Panc1 (cell line): ENCODE measurements at regions not wholly inside any gene's neighbourhood (a gene's known extent, or its start where the extent isn't known, plus 50 kb on each side); places are given as distances from the start of the nearest gene placed in this dataset.

Experiments used
- ATAC-seq: fragments of 200-7000 bp; cut with Tn5 transposase; 2 replicates; pipeline ENCODE4 v1.9.1; 2020; ENCODE audit warnings: mild to moderate bottlenecking, moderate library complexity
- BruUV-seq: library from RNA; stranded (reverse); fragments of 400-500 nt; replicated peaks from 2 replicates; lab custom pipeline; 2021; lab: Mats Ljungman, UMichigan
- CTCF ChIA-PET: fragments of 300-600 bp; sonication (Branson Sonifier 250); formaldehyde crosslinking; loops from one replicate; lab custom pipeline; 2022; ENCODE audit warnings: antibody characterized with exemption; lab: Charles Lee
- POLR2A ChIA-PET: fragments of 300-600 bp; sonication (Branson Sonifier 250); formaldehyde crosslinking; loops from one replicate; lab custom pipeline; 2022; ENCODE audit warnings: antibody characterized with exemption; lab: Charles Lee
- DNase-seq: peaks from one replicate; pipeline ENCODE4 v3.0.0-alpha.2; 2010; ENCODE audit warnings: low read depth, low spot score
- H3K27ac ChIP-seq: 2 replicates; pipeline ENCODE4 v1.5.1; 2011; ENCODE audit warnings: mild to moderate bottlenecking, low read length, inconsistent platforms
- H3K27me3 ChIP-seq: fragments of 200-500 bp; sonication (Bioruptor generic); 2 replicates; pipeline ENCODE4 v1.6.0; 2014; ENCODE audit warnings: low read length, inconsistent platforms; ENCODE audit not compliant: control insufficient read depth, insufficient read depth
- H3K36me3 ChIP-seq: fragments of 200-500 bp; sonication (Bioruptor generic); 2 replicates; pipeline ENCODE4 v1.5.1; 2014; ENCODE audit warnings: inconsistent platforms, mild to moderate bottlenecking, low read length, moderate library complexity; ENCODE audit not compliant: control insufficient read depth, insufficient read depth
- H3K4me1 ChIP-seq: 2 replicates; pipeline ENCODE4 v1.5.1; 2011; ENCODE audit warnings: inconsistent platforms, mild to moderate bottlenecking, low read length, moderate library complexity; ENCODE audit not compliant: control insufficient read depth, insufficient read depth
- H3K4me3 ChIP-seq, 2 experiments: 2 replicates each; pipeline ENCODE4 v1.5.1; 2011 to 2012; ENCODE audit warnings: low read depth in 2 of 2, low read length in 2 of 2, mild to moderate bottlenecking in 2 of 2, inconsistent platforms in 1 of 2, moderate library complexity in 1 of 2
- H3K9me3 ChIP-seq: fragments of 200-500 bp; sonication (Bioruptor generic); 2 replicates; pipeline ENCODE4 v1.5.1; 2014; ENCODE audit warnings: low read depth, mild to moderate bottlenecking, inconsistent platforms, low read length, moderate library complexity; ENCODE audit not compliant: control insufficient read depth, insufficient read depth
- CTCF ChIP-seq: fragments of 450-650 bp; IDR thresholded peaks from 2 replicates; pipeline ENCODE4 v1.5.1; 2017; ENCODE audit warnings: mild to moderate bottlenecking
- POLR2AphosphoS5 ChIP-seq: IDR thresholded peaks from 2 replicates; pipeline ENCODE4 v1.6.1; 2012; ENCODE audit warnings: mild to moderate bottlenecking, low read depth, low read length, moderate library complexity
- REST ChIP-seq, 2 experiments: IDR thresholded peaks; 2 replicates each; pipeline ENCODE4 v1.6.1; 2011 to 2012; ENCODE audit warnings: low read depth in 2 of 2, control low read depth in 1 of 2, low read length in 1 of 2, mild to moderate bottlenecking in 1 of 2, moderate library complexity in 1 of 2; ENCODE audit not compliant: insufficient read depth in 1 of 2
- SIN3A ChIP-seq: IDR thresholded peaks from 2 replicates; pipeline ENCODE4 v1.6.1; 2012; ENCODE audit warnings: low read depth, mild to moderate bottlenecking, low read length, moderate library complexity, borderline replicate concordance; ENCODE audit not compliant: insufficient read depth
- TCF7L2 ChIP-seq: IDR thresholded peaks from 2 replicates; pipeline ENCODE4 v1.6.1; 2011; ENCODE audit warnings: mild to moderate bottlenecking, low read depth, low read length, inconsistent platforms
- in situ Hi-C: cut with HindIII; loops from 2 replicates; pipeline ENCODE4 v1.10.0; 2016; ENCODE audit warnings: low sequenced_read_pairs, low pct_unique_long_range_greater_than_20kb
- intact Hi-C: fragments of 100-400 bp; cut with micrococcal nuclease; formaldehyde crosslinking; loops from one replicate; pipeline ENCODE4 v1.10.0; 2022; ENCODE audit not compliant: unreplicated experiment

GRCh38 chr1:221175249-221175648 is 296.0 kb downstream of the HLX start:
- H3K36me3 ChIP-seq, result no peaks in the 10 kb centered on the region
- TF ChIP-seq TCF7L2, result no peak
- DNase-seq (no peak), ATAC-seq (no peak)
- intact Hi-C loops (no loop called here), in situ Hi-C loops (no loop called here)
- ChIA-PET CTCF (no interaction called here), POLR2A (no interaction called here)
- H3K4me3 ChIP-seq, result no peak overlapping the region
- no peaks in the 10 kb centered on the region; the same call in 1 of the 2 replicates for H3K9me3 ChIP-seq
- no TSS peak for BruUV-seq
- no peak overlapping the region for H3K27ac ChIP-seq
- H3K27me3 ChIP-seq, result no peaks in the 10 kb centered on the region
- H3K4me1 ChIP-seq, result no peaks in the 10 kb centered on the region

- Histone ChIP-seq H3K27ac (no peak overlapping the region), H3K4me1 (no peaks in the 10 kb centered on the region), H3K27me3 (no peaks in the 10 kb centered on the region), H3K9me3 (no peaks in the 10 kb centered on the region), H3K36me3 (no peaks in the 10 kb centered on the region), H3K4me3 (no peak overlapping the region)
- intact Hi-C loops, result no loop called here
- in situ Hi-C loops, result no loop called here
- ChIA-PET POLR2A (no interaction called here), CTCF (no interaction called here)
- no peak for TF ChIP-seq REST (IDR thresholded peaks at IDR 0.05; ENCODE audit: insufficient read depth in 1 of 2, low read depth in 2 of 2, low read length in 1 of 2)
- no peak for TF ChIP-seq POLR2AphosphoS5
- TF ChIP-seq TCF7L2, result no peak
- TF ChIP-seq SIN3A, result no peak
- TF ChIP-seq CTCF, result no peak
- DNase-seq (no peak), ATAC-seq (no peak)
- no TSS peak for BruUV-seq
Measured at GRCh38 chr1:221180704-221181368, 301.6 kb downstream of the HLX start.

GRCh38 chr1:221182791-221183533 is 303.7 kb downstream of the HLX start:
- CTCF ChIA-PET, result no interaction called here
- no peak for DNase-seq
- no peak for ATAC-seq
- in situ Hi-C loops (no loop called here), intact Hi-C loops (no loop called here)
- Histone ChIP-seq H3K36me3 (no peaks in the 10 kb centered on the region), H3K9me3 (no peaks in the 10 kb centered on the region), H3K4me1 (no peaks in the 10 kb centered on the region), H3K27ac (no peak overlapping the region), H3K4me3 (no peak overlapping the region), H3K27me3 (no peaks in the 10 kb centered on the region)
- no TSS peak for BruUV-seq
- POLR2A ChIA-PET, result no interaction called here
- TF ChIP-seq TCF7L2 (no peak), REST (IDR thresholded peaks at IDR 0.05; ENCODE audit: insufficient read depth in 1 of 2, low read depth in 2 of 2, low read length in 1 of 2) (no peak), CTCF (no peak)
